B cell (primary cell): ENCODE measurements at regions not wholly inside any gene's neighbourhood (a gene's known extent, or its start where the extent isn't known, plus 50 kb on each side); places are given as distances from the start of the nearest gene placed in this dataset.

ENCODE experiments used
- ATAC-seq: fragments of 200-7000 bp; cut with Tn5 transposase; one replicate; pipeline ENCODE4 v1.10.0; 2021; ENCODE audit warnings: low read depth, mild to moderate bottlenecking, moderate number of reproducible peaks, moderate library complexity
- CTCF ChIA-PET: fragments of 350-600 bp; sonication (Branson Sonifier 250); formaldehyde crosslinking; loops from one replicate; lab custom pipeline; 2021; ENCODE audit warnings: antibody characterized with exemption, inconsistent platforms; lab: Charles Lee
- POLR2A ChIA-PET: fragments of 350-600 bp; sonication (Branson Sonifier 250); formaldehyde crosslinking; loops from one replicate; lab custom pipeline; 2021; ENCODE audit warnings: antibody characterized with exemption; lab: Charles Lee
- DNase-seq: peaks from one replicate; pipeline ENCODE4 v3.0.0; 2013
- H2AFZ ChIP-seq: 2 replicates; pipeline ENCODE4 v1.6.1; 2012; ENCODE audit warnings: mild to moderate bottlenecking, low read depth, low read length; ENCODE audit not compliant: insufficient read depth, poor library complexity, severe bottlenecking
- H3K27ac ChIP-seq, 2 donors: 1 replicate in 1 of 2; 2 replicates in 1 of 2; pipeline ENCODE4 v1.5.1; 2012 to 2013; ENCODE audit warnings: low read length in 2 of 2, mild to moderate bottlenecking in 2 of 2, moderate library complexity in 1 of 2
- H3K27me3 ChIP-seq, 4 experiments: fragments of 200-600 bp in 1 of 4; sonication (generic) in 1 of 4; replicated peaks in 1 of 4; 1 replicate in 2 of 4; 2 replicates in 2 of 4; pipeline versions ENCODE4 v1.6.1 to v1.7.0; 2013 to 2016; ENCODE audit warnings: low read length in 3 of 4, mild to moderate bottlenecking in 2 of 4, mixed read lengths in 1 of 4, moderate library complexity in 1 of 4; ENCODE audit not compliant: insufficient read depth in 4 of 4, control insufficient read depth in 3 of 4; ENCODE audit errors: control extremely low read depth in 1 of 4
- H3K36me3 ChIP-seq, 2 experiments: replicated peaks in 1 of 2; 1 replicate in 1 of 2; 2 replicates in 1 of 2; pipeline versions ENCODE4 v1.6.1 to v1.7.1; 2013; ENCODE audit warnings: low read length in 1 of 2; ENCODE audit not compliant: insufficient read depth in 2 of 2, control insufficient read depth in 1 of 2; ENCODE audit errors: control extremely low read depth in 1 of 2, extremely low read depth in 1 of 2
- H3K4me1 ChIP-seq, 2 donors: fragments of 200-600 bp in 1 of 2; sonication (generic) in 1 of 2; 1 replicate in 1 of 2; 2 replicates in 1 of 2; pipeline versions ENCODE4 v1.5.1 to v1.6.1; 2013 to 2017; ENCODE audit warnings: low read length in 2 of 2; ENCODE audit not compliant: control insufficient read depth in 2 of 2, insufficient read depth in 2 of 2
- H3K4me2 ChIP-seq: replicated peaks from 2 replicates; pipeline ENCODE3; 2012; ENCODE audit warnings: mild to moderate bottlenecking, low read depth, low read length; ENCODE audit not compliant: poor library complexity, severe bottlenecking
- H3K4me3 ChIP-seq, 5 experiments: fragments of 200-600 bp in 1 of 5; sonication (generic) in 1 of 5; 1 replicate in 3 of 5; 2 replicates in 2 of 5; pipeline versions ENCODE4 v1.5.1 to v1.7.0; 2011 to 2016; ENCODE audit warnings: low read length in 4 of 5, mild to moderate bottlenecking in 4 of 5, low read depth in 2 of 5, control low read depth in 1 of 5, moderate library complexity in 1 of 5; ENCODE audit not compliant: insufficient read depth in 1 of 5; ENCODE audit errors: control extremely low read depth in 1 of 5, extremely low read depth in 1 of 5
- H3K79me2 ChIP-seq: fragments of 200-600 bp; sonication (generic); one replicate; pipeline ENCODE4 v1.6.0; 2016; ENCODE audit warnings: low read length; ENCODE audit not compliant: control insufficient read depth, insufficient read depth
- H3K9ac ChIP-seq: fragments of 200-600 bp; sonication (generic); 2 replicates; pipeline ENCODE4 v1.6.1; 2017; ENCODE audit warnings: mild to moderate bottlenecking, low read length, moderate library complexity
- H3K9me3 ChIP-seq, 3 donors: one replicate each; pipeline versions ENCODE4 v1.6.1 to v1.7.1; 2013; ENCODE audit warnings: low read length in 2 of 3; ENCODE audit not compliant: control insufficient read depth in 2 of 3, insufficient read depth in 1 of 3; ENCODE audit errors: control extremely low read depth in 1 of 3
- H4K20me1 ChIP-seq: 2 replicates; pipeline ENCODE4 v1.6.0; 2012; ENCODE audit warnings: mild to moderate bottlenecking, low read length; ENCODE audit not compliant: insufficient read depth, control insufficient read depth, poor library complexity, severe bottlenecking
- H3K27ac Mint-ChIP-seq: one replicate; pipeline ENCODE4 v1.8.0; 2021; ENCODE audit warnings: mixed read lengths
- H3K27me3 Mint-ChIP-seq: one replicate; pipeline ENCODE4 v1.8.0; 2021; ENCODE audit warnings: mixed read lengths
- H3K4me1 Mint-ChIP-seq: one replicate; pipeline ENCODE4 v1.8.0; 2021; ENCODE audit warnings: mixed read lengths
- H3K4me3 Mint-ChIP-seq: one replicate; pipeline ENCODE4 v1.8.0; 2021; ENCODE audit warnings: mixed read lengths
- H3K9me3 Mint-ChIP-seq: one replicate; pipeline ENCODE4 v1.8.0; 2022; ENCODE audit warnings: mixed read lengths; ENCODE audit not compliant: insufficient read depth
- CTCF ChIP-seq: fragments of 200-600 bp; IDR thresholded peaks from one replicate; pipeline ENCODE4 v1.8.0; 2022; ENCODE audit warnings: antibody characterized with exemption, mild to moderate bottlenecking
- EZH2 ChIP-seq: IDR thresholded peaks from 2 replicates; pipeline ENCODE4 v1.6.1; 2012; ENCODE audit warnings: borderline replicate concordance, low read depth, mild to moderate bottlenecking, moderate library complexity, low read length; ENCODE audit not compliant: insufficient read depth, poor library complexity, severe bottlenecking
- WGBS: methylation state at CpG from one replicate; pipeline ENCODE4 v1.1.5; 2013; ENCODE audit warnings: missing lambda C conversion rate; ENCODE audit not compliant: insufficient coverage; 5-methylcytosine and 5-hydroxymethylcytosine counted together
- intact Hi-C: fragments of 100-400 bp; cut with micrococcal nuclease; formaldehyde crosslinking; loops from one replicate; pipeline ENCODE4 v1.10.0; 2022

GRCh38 chr14:100670753-100671049 lies 56.0 kb upstream of the DLK1 start:
- no peak for ATAC-seq
- Mint-ChIP-seq H3K4me3 (no peak overlapping the region), H3K27me3 (peaks cover 40% of the 10 kb centered on the region), H3K9me3 (no peaks in the 10 kb centered on the region), H3K27ac (no peak overlapping the region), H3K4me1 (no peaks in the 10 kb centered on the region)
- Histone ChIP-seq H3K4me3 (no peak overlapping the region), H3K4me1 (no peaks in the 10 kb centered on the region), H4K20me1 (no peaks in the 10 kb centered on the region), H2AFZ (no peak overlapping the region), H3K27me3 (peaks cover 0 to 21% (median 3%) of the 10 kb centered on the region in 4 experiments), H3K9me3 (peaks cover 0 to 6% (median 0%) of the 10 kb centered on the region in 3 donors), H3K9ac (no peak overlapping the region), H3K27ac (no peak overlapping the region), H3K4me2 (no peak overlapping the region), H3K36me3 (no peaks in the 10 kb centered on the region), H3K79me2 (no peaks in the 10 kb centered on the region)
- intact Hi-C loops: no loop called here
- ChIA-PET POLR2A (no interaction called here), CTCF (no interaction called here)
- WGBS: no CpG with 5 or more reads among the region's 7 CpGs
- DNase-seq: no peak
- TF ChIP-seq CTCF (no peak), EZH2 (no peak)

GRCh38 chr14:100671386-100671901 lies 55.2 kb upstream of the DLK1 start:
- H3K4me2 ChIP-seq: no peak overlapping the region
- intact Hi-C loops: no loop called here
- no peaks in the 10 kb centered on the region for H3K4me1 ChIP-seq
- H3K27ac ChIP-seq: no peak overlapping the region
- no peaks in the 10 kb centered on the region for H3K9me3 Mint-ChIP-seq
- no peak overlapping the region for H3K9ac ChIP-seq
- H3K27me3 ChIP-seq: peaks cover 0 to 21% (median 3%) of the 10 kb centered on the region in 4 experiments
- ATAC-seq (no peak), DNase-seq (no peak)
- H3K9me3 ChIP-seq: peaks cover 0 to 6% (median 0%) of the 10 kb centered on the region in 3 donors
- H3K36me3 ChIP-seq: no peaks in the 10 kb centered on the region
- H3K27ac Mint-ChIP-seq: no peak overlapping the region
- 91% methylated on average over 3 of the region's 6 CpGs for WGBS
- H3K79me2 ChIP-seq: no peaks in the 10 kb centered on the region
- no peak overlapping the region for H3K4me3 Mint-ChIP-seq
- TF ChIP-seq EZH2 (no peak), CTCF (no peak)
- ChIA-PET POLR2A (no interaction called here), CTCF (no interaction called here)
- H4K20me1 ChIP-seq: no peaks in the 10 kb centered on the region
- H3K27me3 Mint-ChIP-seq: peaks cover 39% of the 10 kb centered on the region
- H3K4me3 ChIP-seq: no peak overlapping the region
- no peak overlapping the region for H2AFZ ChIP-seq
- no peaks in the 10 kb centered on the region for H3K4me1 Mint-ChIP-seq
